ENCODE measurements at regions not wholly inside any gene's neighbourhood (a gene's known extent, or its start where the extent isn't known, plus 50 kb on each side); places are given as distances from the start of the nearest gene placed in this dataset.

- no peak for TF ChIP-seq CTCF (conservative IDR thresholded peaks at IDR 0.05; ENCODE audit: low read length)
- no peak for TF ChIP-seq EZH2phosphoT487 (IDR thresholded peaks at IDR 0.05; ENCODE audit: borderline replicate concordance)
These were observed 67.8 kb upstream of the NPHP3 start for GRCh38 chr3:132789959-132790358.
